ENCODE measurements at regions not wholly inside any gene's neighbourhood (a gene's known extent, or its start where the extent isn't known, plus 50 kb on each side); places are given as distances from the start of the nearest gene placed in this dataset.

- TF ChIP-seq CTCF (IDR thresholded peaks at IDR 0.05) (no peak), POLR2A (IDR thresholded peaks at IDR 0.05) (no peak), EP300 (IDR thresholded peaks at IDR 0.05) (no peak), POLR2AphosphoS5 (IDR thresholded peaks at IDR 0.05) (no peak)
Observed at GRCh38 chrX:98412058-98412457, 1528.3 kb downstream of the RPA4 start.

Data from suprapubic skin (tissue), 4 donors.